NB4 (cell line): ENCODE measurements at regions not wholly inside any gene's neighbourhood (a gene's known extent, or its start where the extent isn't known, plus 50 kb on each side); places are given as distances from the start of the nearest gene placed in this dataset.

Experiments
- MYC ChIP-seq: IDR thresholded peaks from 2 replicates; pipeline ENCODE4 v1.6.1; 2011; ENCODE audit warnings: low read depth, low read length
- POLR2A ChIP-seq: IDR thresholded peaks from 2 replicates; pipeline ENCODE4 v1.6.1; 2011; ENCODE audit warnings: mild to moderate bottlenecking; ENCODE audit not compliant: insufficient read length; ENCODE audit errors: extremely low read depth
- TF ChIP-seq, protein P1 (sequence below): IDR thresholded peaks from one replicate; pipeline ENCODE4 v1.5.1; 2012; ENCODE audit warnings: low read depth, low read length
- TF ChIP-seq, protein P2 (sequence below): IDR thresholded peaks from 2 replicates; pipeline ENCODE4 v1.6.1; 2011; ENCODE audit warnings: low read depth, low read length

DNA sequence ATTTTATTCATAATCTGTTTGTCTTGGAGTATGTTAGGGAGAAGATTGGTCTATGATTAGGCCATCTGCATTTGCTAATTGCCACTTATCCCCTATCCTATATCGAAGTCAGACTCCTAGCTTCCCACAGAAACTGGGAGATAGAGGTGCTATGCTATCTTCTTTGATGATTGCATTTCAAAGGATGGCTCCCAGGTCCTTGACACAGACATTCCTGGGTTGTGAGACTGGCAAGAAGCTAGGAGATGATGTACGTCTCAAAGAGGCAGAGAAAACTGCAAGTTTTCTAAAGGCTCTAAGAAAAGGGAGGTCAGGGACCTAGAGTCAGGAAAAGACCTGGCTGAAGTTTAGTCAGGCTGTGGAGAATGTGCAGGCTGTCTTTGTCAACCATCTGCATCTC, 1251.9 kb downstream of the PCDH17 start:
- no peak for TF ChIP-seq POLR2A
- TF ChIP-seq, protein P1, sequence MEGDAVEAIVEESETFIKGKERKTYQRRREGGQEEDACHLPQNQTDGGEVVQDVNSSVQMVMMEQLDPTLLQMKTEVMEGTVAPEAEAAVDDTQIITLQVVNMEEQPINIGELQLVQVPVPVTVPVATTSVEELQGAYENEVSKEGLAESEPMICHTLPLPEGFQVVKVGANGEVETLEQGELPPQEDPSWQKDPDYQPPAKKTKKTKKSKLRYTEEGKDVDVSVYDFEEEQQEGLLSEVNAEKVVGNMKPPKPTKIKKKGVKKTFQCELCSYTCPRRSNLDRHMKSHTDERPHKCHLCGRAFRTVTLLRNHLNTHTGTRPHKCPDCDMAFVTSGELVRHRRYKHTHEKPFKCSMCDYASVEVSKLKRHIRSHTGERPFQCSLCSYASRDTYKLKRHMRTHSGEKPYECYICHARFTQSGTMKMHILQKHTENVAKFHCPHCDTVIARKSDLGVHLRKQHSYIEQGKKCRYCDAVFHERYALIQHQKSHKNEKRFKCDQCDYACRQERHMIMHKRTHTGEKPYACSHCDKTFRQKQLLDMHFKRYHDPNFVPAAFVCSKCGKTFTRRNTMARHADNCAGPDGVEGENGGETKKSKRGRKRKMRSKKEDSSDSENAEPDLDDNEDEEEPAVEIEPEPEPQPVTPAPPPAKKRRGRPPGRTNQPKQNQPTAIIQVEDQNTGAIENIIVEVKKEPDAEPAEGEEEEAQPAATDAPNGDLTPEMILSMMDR, result no peak
- TF ChIP-seq, protein P2, sequence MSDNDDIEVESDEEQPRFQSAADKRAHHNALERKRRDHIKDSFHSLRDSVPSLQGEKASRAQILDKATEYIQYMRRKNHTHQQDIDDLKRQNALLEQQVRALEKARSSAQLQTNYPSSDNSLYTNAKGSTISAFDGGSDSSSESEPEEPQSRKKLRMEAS, result no peak
- no peak for TF ChIP-seq MYC
